Gastrocnemius medialis (tissue), 4 donors: ENCODE measurements at regions not wholly inside any gene's neighbourhood (a gene's known extent, or its start where the extent isn't known, plus 50 kb on each side); places are given as distances from the start of the nearest gene placed in this dataset.

Experiments
- POLR2A ChIP-seq, 2 donors: fragments of 450-650 bp; IDR thresholded peaks; one replicate each; pipeline ENCODE4 v1.6.1; 2017; ENCODE audit warnings: antibody characterized with exemption in 2 of 2, mild to moderate bottlenecking in 2 of 2, moderate library complexity in 2 of 2
- TF ChIP-seq, protein P1 (sequence below), 5 experiments: fragments of 450-650 bp in 3 of 5; fragments of 200-600 bp in 2 of 5; sonication (generic) in 2 of 5; IDR thresholded peaks in 4 of 5; conservative IDR thresholded peaks in 1 of 5; 1 replicate in 4 of 5; 2 replicates in 1 of 5; pipeline ENCODE4 v1.5.1; 2016 to 2019; ENCODE audit warnings: antibody characterized with exemption in 5 of 5, mild to moderate bottlenecking in 3 of 5, moderate library complexity in 3 of 5

GRCh38 chr17:71919186-71919585 is 201.6 kb upstream of the SOX9 start:
- TF ChIP-seq, protein P1, sequence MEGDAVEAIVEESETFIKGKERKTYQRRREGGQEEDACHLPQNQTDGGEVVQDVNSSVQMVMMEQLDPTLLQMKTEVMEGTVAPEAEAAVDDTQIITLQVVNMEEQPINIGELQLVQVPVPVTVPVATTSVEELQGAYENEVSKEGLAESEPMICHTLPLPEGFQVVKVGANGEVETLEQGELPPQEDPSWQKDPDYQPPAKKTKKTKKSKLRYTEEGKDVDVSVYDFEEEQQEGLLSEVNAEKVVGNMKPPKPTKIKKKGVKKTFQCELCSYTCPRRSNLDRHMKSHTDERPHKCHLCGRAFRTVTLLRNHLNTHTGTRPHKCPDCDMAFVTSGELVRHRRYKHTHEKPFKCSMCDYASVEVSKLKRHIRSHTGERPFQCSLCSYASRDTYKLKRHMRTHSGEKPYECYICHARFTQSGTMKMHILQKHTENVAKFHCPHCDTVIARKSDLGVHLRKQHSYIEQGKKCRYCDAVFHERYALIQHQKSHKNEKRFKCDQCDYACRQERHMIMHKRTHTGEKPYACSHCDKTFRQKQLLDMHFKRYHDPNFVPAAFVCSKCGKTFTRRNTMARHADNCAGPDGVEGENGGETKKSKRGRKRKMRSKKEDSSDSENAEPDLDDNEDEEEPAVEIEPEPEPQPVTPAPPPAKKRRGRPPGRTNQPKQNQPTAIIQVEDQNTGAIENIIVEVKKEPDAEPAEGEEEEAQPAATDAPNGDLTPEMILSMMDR (IDR thresholded peaks at IDR 0.05 in 4 of 5, conservative IDR thresholded peaks at IDR 0.05 in 1 of 5), result no peak
- no peak for TF ChIP-seq POLR2A (IDR thresholded peaks at IDR 0.05)
